ENCODE measurements at regions not wholly inside any gene's neighbourhood (a gene's known extent, or its start where the extent isn't known, plus 50 kb on each side); places are given as distances from the start of the nearest gene placed in this dataset.

DNA sequence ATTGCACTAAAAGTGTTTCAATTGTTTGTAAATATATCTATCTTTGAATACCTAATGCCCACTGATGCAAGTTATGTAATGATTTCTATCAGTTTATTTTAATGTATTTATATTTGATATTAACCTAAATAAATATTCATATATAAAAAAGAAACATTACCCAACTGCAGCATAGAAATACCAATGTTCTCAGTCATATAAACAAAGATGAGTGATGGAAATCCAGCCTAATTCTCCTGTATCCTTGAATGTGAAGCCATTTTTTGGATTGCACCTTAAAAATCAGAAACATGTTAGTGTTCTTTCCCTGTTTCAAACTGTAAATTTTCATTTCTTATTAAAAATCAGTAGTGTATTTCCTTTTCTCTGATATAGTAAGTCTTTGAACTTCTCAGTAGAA is 305.8 kb upstream of the GNAI1 start:
- TF ChIP-seq TCF12 (IDR thresholded peaks at IDR 0.05; ENCODE audit: low read depth, low read length), result no peak
- TF ChIP-seq, protein P1, sequence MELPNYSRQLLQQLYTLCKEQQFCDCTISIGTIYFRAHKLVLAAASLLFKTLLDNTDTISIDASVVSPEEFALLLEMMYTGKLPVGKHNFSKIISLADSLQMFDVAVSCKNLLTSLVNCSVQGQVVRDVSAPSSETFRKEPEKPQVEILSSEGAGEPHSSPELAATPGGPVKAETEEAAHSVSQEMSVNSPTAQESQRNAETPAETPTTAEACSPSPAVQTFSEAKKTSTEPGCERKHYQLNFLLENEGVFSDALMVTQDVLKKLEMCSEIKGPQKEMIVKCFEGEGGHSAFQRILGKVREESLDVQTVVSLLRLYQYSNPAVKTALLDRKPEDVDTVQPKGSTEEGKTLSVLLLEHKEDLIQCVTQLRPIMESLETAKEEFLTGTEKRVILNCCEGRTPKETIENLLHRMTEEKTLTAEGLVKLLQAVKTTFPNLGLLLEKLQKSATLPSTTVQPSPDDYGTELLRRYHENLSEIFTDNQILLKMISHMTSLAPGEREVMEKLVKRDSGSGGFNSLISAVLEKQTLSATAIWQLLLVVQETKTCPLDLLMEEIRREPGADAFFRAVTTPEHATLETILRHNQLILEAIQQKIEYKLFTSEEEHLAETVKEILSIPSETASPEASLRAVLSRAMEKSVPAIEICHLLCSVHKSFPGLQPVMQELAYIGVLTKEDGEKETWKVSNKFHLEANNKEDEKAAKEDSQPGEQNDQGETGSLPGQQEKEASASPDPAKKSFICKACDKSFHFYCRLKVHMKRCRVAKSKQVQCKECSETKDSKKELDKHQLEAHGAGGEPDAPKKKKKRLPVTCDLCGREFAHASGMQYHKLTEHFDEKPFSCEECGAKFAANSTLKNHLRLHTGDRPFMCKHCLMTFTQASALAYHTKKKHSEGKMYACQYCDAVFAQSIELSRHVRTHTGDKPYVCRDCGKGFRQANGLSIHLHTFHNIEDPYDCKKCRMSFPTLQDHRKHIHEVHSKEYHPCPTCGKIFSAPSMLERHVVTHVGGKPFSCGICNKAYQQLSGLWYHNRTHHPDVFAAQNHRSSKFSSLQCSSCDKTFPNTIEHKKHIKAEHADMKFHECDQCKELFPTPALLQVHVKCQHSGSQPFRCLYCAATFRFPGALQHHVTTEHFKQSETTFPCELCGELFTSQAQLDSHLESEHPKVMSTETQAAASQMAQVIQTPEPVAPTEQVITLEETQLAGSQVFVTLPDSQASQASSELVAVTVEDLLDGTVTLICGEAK (IDR thresholded peaks at IDR 0.05; ENCODE audit: borderline replicate concordance), result no peak
- TF ChIP-seq MXI1 (IDR thresholded peaks at IDR 0.05; ENCODE audit: low read depth, low read length), result no peak
- no peak for TF ChIP-seq POLR2AphosphoS5 (IDR thresholded peaks at IDR 0.05; ENCODE audit: low read length)
- TF ChIP-seq, protein P2, sequence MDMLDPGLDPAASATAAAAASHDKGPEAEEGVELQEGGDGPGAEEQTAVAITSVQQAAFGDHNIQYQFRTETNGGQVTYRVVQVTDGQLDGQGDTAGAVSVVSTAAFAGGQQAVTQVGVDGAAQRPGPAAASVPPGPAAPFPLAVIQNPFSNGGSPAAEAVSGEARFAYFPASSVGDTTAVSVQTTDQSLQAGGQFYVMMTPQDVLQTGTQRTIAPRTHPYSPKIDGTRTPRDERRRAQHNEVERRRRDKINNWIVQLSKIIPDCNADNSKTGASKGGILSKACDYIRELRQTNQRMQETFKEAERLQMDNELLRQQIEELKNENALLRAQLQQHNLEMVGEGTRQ (IDR thresholded peaks at IDR 0.05; ENCODE audit: borderline replicate concordance, low read depth, low read length), result no peak
